ENCODE measurements at regions not wholly inside any gene's neighbourhood (a gene's known extent, or its start where the extent isn't known, plus 50 kb on each side); places are given as distances from the start of the nearest gene placed in this dataset.

DNA sequence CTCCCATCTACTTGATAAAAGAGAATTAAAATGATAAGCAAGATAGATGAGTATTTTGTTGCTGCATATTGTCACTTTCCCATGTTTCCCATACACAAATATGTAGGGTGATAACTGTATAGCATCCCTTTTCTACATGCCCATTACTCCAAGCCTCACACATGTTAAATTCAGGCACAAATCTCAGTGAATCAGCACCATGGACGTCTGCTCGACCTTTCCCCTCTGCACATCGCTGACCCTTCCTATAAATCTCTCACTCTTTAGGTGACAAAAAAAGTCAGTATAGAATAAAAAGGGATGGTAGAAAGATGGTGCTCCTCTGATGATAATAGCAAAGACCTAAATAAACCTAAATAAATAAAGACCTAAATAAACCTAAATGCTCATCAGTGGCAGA, 1097.7 kb upstream of the C9orf72 start:
- no peak for DNase-seq
- Histone ChIP-seq H3K36me3 (replicated peaks; ENCODE audit: insufficient read depth, low read length) (no peaks in the 10 kb centered on the region), H3K27me3 (replicated peaks; ENCODE audit: insufficient read depth, low read length) (no peaks in the 10 kb centered on the region), H3K9ac (ENCODE audit: low read length) (no peak overlapping the region), H3K27ac (ENCODE audit: low read length) (no peak overlapping the region), H3K4me3 (ENCODE audit: low read length) (no peak overlapping the region), H3K9me3 (replicated peaks; ENCODE audit: insufficient read depth, low read length) (no peaks in the 10 kb centered on the region), H3K4me2 (ENCODE audit: low read depth, low read length) (no peak overlapping the region), H3K9me2 (replicated peaks; ENCODE audit: insufficient read depth, low read length) (no peaks in the 10 kb centered on the region), H3K79me2 (ENCODE audit: low read length) (no peaks in the 10 kb centered on the region), H4K20me1 (ENCODE audit: insufficient read depth, low read length) (no peaks in the 10 kb centered on the region), H3F3A (ENCODE audit: insufficient read depth, low read length) (no peaks in the 10 kb centered on the region), H2AFZ (ENCODE audit: low read length) (no peak overlapping the region), H3K4me1 (ENCODE audit: low read length) (no peaks in the 10 kb centered on the region)
- TF ChIP-seq EZH2 (optimal IDR thresholded peaks at IDR 0.05; ENCODE audit: low read depth, low read length) (no peak), EZH2phosphoT487 (IDR thresholded peaks at IDR 0.05; ENCODE audit: low read length) (no peak)

DNA sequence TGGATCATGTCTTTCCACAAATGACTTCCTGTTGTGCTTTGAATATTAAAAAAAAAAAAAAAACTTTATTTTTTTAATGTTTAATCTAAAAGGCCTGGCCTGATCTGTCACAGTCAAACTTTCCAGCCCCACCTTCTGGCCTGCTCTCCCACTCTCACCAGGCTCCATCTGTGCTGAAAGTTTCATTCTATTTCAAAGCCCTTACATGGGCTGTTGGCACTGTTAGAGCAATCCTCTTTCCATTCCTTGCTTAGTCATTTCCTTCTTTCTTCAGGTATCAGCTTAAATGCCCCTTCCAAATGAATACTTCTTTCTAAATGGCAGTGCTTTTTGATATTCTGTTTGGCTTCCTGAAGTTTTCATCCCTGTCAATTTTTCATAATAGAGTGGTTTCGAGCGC, 1104.8 kb upstream of the C9orf72 start:
- Histone ChIP-seq H3F3A (ENCODE audit: insufficient read depth, low read length) (no peaks in the 10 kb centered on the region), H3K4me1 (ENCODE audit: low read length) (no peaks in the 10 kb centered on the region), H3K9me2 (replicated peaks; ENCODE audit: insufficient read depth, low read length) (no peaks in the 10 kb centered on the region), H2AFZ (ENCODE audit: low read length) (no peak overlapping the region), H3K4me3 (ENCODE audit: low read length) (no peak overlapping the region), H3K9me3 (replicated peaks; ENCODE audit: insufficient read depth, low read length) (no peaks in the 10 kb centered on the region), H3K79me2 (ENCODE audit: low read length) (no peaks in the 10 kb centered on the region), H3K9ac (ENCODE audit: low read length) (no peak overlapping the region), H3K27ac (ENCODE audit: low read length) (no peak overlapping the region), H4K20me1 (ENCODE audit: insufficient read depth, low read length) (no peaks in the 10 kb centered on the region), H3K27me3 (replicated peaks; ENCODE audit: insufficient read depth, low read length) (no peaks in the 10 kb centered on the region), H3K4me2 (ENCODE audit: low read depth, low read length) (no peak overlapping the region), H3K36me3 (replicated peaks; ENCODE audit: insufficient read depth, low read length) (no peaks in the 10 kb centered on the region)
- TF ChIP-seq EZH2phosphoT487 (IDR thresholded peaks at IDR 0.05; ENCODE audit: low read length): no peak
- no peak for TF ChIP-seq EZH2 (optimal IDR thresholded peaks at IDR 0.05; ENCODE audit: low read depth, low read length)
- TF ChIP-seq, protein P1, sequence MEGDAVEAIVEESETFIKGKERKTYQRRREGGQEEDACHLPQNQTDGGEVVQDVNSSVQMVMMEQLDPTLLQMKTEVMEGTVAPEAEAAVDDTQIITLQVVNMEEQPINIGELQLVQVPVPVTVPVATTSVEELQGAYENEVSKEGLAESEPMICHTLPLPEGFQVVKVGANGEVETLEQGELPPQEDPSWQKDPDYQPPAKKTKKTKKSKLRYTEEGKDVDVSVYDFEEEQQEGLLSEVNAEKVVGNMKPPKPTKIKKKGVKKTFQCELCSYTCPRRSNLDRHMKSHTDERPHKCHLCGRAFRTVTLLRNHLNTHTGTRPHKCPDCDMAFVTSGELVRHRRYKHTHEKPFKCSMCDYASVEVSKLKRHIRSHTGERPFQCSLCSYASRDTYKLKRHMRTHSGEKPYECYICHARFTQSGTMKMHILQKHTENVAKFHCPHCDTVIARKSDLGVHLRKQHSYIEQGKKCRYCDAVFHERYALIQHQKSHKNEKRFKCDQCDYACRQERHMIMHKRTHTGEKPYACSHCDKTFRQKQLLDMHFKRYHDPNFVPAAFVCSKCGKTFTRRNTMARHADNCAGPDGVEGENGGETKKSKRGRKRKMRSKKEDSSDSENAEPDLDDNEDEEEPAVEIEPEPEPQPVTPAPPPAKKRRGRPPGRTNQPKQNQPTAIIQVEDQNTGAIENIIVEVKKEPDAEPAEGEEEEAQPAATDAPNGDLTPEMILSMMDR (IDR thresholded peaks at IDR 0.05; ENCODE audit: low read length): no peak
- DNase-seq: no peak

DNA sequence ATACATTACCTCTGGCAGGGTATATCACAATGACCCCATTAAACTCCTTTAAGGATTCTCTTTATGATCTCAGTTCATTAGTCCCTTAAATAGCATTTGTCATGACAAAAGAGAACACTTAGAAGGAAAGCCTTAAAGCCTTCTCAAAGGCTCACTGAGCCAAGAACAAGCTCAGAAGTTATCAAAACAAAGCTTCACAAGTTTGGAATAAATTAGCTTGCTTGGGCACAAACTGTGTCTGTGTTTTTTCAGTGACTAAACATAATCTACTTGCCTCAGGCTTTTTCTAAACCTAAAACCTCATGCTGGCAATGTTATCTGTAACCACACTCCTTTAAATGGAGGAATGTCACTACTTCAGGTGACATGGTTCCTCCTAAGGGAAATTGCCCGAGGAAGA, 1114.9 kb upstream of the C9orf72 start:
- DNase-seq: no peak
- Histone ChIP-seq H3K36me3 (replicated peaks; ENCODE audit: insufficient read depth, low read length) (no peaks in the 10 kb centered on the region), H3F3A (ENCODE audit: insufficient read depth, low read length) (no peaks in the 10 kb centered on the region), H3K4me2 (ENCODE audit: low read depth, low read length) (no peak overlapping the region), H3K4me3 (ENCODE audit: low read length) (no peak overlapping the region), H4K20me1 (ENCODE audit: insufficient read depth, low read length) (no peaks in the 10 kb centered on the region), H3K27ac (ENCODE audit: low read length) (no peak overlapping the region), H3K9me2 (replicated peaks; ENCODE audit: insufficient read depth, low read length) (no peaks in the 10 kb centered on the region), H2AFZ (ENCODE audit: low read length) (no peak overlapping the region), H3K79me2 (ENCODE audit: low read length) (no peaks in the 10 kb centered on the region), H3K9ac (ENCODE audit: low read length) (no peak overlapping the region), H3K27me3 (replicated peaks; ENCODE audit: insufficient read depth, low read length) (no peaks in the 10 kb centered on the region), H3K4me1 (ENCODE audit: low read length) (no peaks in the 10 kb centered on the region), H3K9me3 (replicated peaks; ENCODE audit: insufficient read depth, low read length) (no peaks in the 10 kb centered on the region)
- TF ChIP-seq EZH2phosphoT487 (IDR thresholded peaks at IDR 0.05; ENCODE audit: low read length): no peak
- no peak for TF ChIP-seq EZH2 (optimal IDR thresholded peaks at IDR 0.05; ENCODE audit: low read depth, low read length)

DNA sequence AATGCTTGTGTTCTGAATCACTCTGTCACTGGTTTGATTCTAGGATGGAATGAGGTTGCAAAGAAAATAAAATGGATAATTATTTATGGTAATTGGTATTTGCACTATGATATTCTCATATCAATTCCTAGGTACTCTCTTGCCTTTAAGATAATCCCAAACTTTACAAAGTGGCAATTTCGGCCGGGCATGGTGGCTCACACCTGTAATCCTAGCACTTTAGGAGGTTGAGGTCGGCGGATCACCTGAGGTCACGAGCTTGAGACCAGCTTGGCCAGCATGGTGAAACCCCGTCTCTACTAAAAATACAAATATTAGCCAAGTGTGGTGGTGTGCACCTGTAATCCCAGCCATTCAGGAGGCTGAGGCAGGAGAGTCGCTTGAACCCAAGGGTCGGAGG, 1118.7 kb upstream of the C9orf72 start:
- no peaks in the 10 kb centered on the region for H3K9me3 ChIP-seq (replicated peaks; ENCODE audit: insufficient read depth, low read length)
- H3K4me3 ChIP-seq (ENCODE audit: low read length): no peak overlapping the region
- no peaks in the 10 kb centered on the region for H3K36me3 ChIP-seq (replicated peaks; ENCODE audit: insufficient read depth, low read length)
- no peaks in the 10 kb centered on the region for H3F3A ChIP-seq (ENCODE audit: insufficient read depth, low read length)
- H3K9ac ChIP-seq (ENCODE audit: low read length): no peak overlapping the region
- no peak for DNase-seq
- H3K4me2 ChIP-seq (ENCODE audit: low read depth, low read length): no peak overlapping the region
- H3K9me2 ChIP-seq (replicated peaks; ENCODE audit: insufficient read depth, low read length): no peaks in the 10 kb centered on the region
- H3K4me1 ChIP-seq (ENCODE audit: low read length): no peaks in the 10 kb centered on the region
- H3K27ac ChIP-seq (ENCODE audit: low read length): no peak overlapping the region
- H2AFZ ChIP-seq (ENCODE audit: low read length): no peak overlapping the region
- H4K20me1 ChIP-seq (ENCODE audit: insufficient read depth, low read length): no peaks in the 10 kb centered on the region
- H3K79me2 ChIP-seq (ENCODE audit: low read length): no peaks in the 10 kb centered on the region
- TF ChIP-seq EZH2phosphoT487 (IDR thresholded peaks at IDR 0.05; ENCODE audit: low read length): no peak
- no peak for TF ChIP-seq EZH2 (optimal IDR thresholded peaks at IDR 0.05; ENCODE audit: low read depth, low read length)
- TF ChIP-seq, protein P1 (IDR thresholded peaks at IDR 0.05; ENCODE audit: low read length): no peak
- no peaks in the 10 kb centered on the region for H3K27me3 ChIP-seq (replicated peaks; ENCODE audit: insufficient read depth, low read length)
